ENCODE measurements at regions not wholly inside any gene's neighbourhood (a gene's known extent, or its start where the extent isn't known, plus 50 kb on each side); places are given as distances from the start of the nearest gene placed in this dataset.

- H3K36me3 ChIP-seq (ENCODE audit: insufficient read depth, low read length) = no peaks in the 10 kb centered on the region
- H4K20me1 ChIP-seq (ENCODE audit: insufficient read depth, low read length) = no peaks in the 10 kb centered on the region
- no peaks in the 10 kb centered on the region for H3K79me2 ChIP-seq (ENCODE audit: insufficient read depth, low read length)
- no peaks in the 10 kb centered on the region for H3K9me3 ChIP-seq (ENCODE audit: insufficient read depth, low read length, severe bottlenecking)
- no peak for TF ChIP-seq CTCF (IDR thresholded peaks at IDR 0.05; ENCODE audit: borderline replicate concordance, extremely low read depth, low read length, poor library complexity, severe bottlenecking)
- TF ChIP-seq EZH2 (IDR thresholded peaks at IDR 0.05; ENCODE audit: borderline replicate concordance, low read depth, low read length, severe bottlenecking) = no peak
- no peak overlapping the region for H3K4me3 ChIP-seq (ENCODE audit: low read depth in 1 of 2, low read length in 2 of 2)
- no peak overlapping the region for H2AFZ ChIP-seq (ENCODE audit: low read depth, low read length)
- H3K9ac ChIP-seq (ENCODE audit: low read depth, low read length) = no peak overlapping the region
- ATAC-seq (ENCODE audit: insufficient read depth, low read depth) = no peak
- no peaks in the 10 kb centered on the region for H3K4me1 ChIP-seq (ENCODE audit: insufficient read depth, low read length)
- no peak overlapping the region for H3K27ac ChIP-seq (ENCODE audit: low read length)
- H3K27me3 ChIP-seq (ENCODE audit: insufficient read depth, low read length, poor library complexity) = no peaks in the 10 kb centered on the region
- no peak overlapping the region for H3K4me2 ChIP-seq (ENCODE audit: insufficient read depth, low read length)
- DNase-seq = no peak
Measured at GRCh38 chr6:53982366-53983050, 128.7 kb upstream of the MLIP start.

- no peak overlapping the region for H3K4me3 ChIP-seq (ENCODE audit: low read depth in 1 of 2, low read length in 2 of 2)
- no peak overlapping the region for H3K27ac ChIP-seq (ENCODE audit: low read length)
- no peaks in the 10 kb centered on the region for H3K9me3 ChIP-seq (ENCODE audit: insufficient read depth, low read length, severe bottlenecking)
- no peak overlapping the region for H3K4me2 ChIP-seq (ENCODE audit: insufficient read depth, low read length)
- TF ChIP-seq EZH2 (IDR thresholded peaks at IDR 0.05; ENCODE audit: borderline replicate concordance, low read depth, low read length, severe bottlenecking) = no peak
- no peak for TF ChIP-seq CTCF (IDR thresholded peaks at IDR 0.05; ENCODE audit: borderline replicate concordance, extremely low read depth, low read length, poor library complexity, severe bottlenecking)
- no peaks in the 10 kb centered on the region for H3K36me3 ChIP-seq (ENCODE audit: insufficient read depth, low read length)
- H2AFZ ChIP-seq (ENCODE audit: low read depth, low read length) = no peak overlapping the region
- no peaks in the 10 kb centered on the region for H3K27me3 ChIP-seq (ENCODE audit: insufficient read depth, low read length, poor library complexity)
- DNase-seq (no peak), ATAC-seq (ENCODE audit: insufficient read depth, low read depth) (no peak)
- H3K9ac ChIP-seq (ENCODE audit: low read depth, low read length) = no peak overlapping the region
- H3K4me1 ChIP-seq (ENCODE audit: insufficient read depth, low read length) = no peaks in the 10 kb centered on the region
- no peaks in the 10 kb centered on the region for H3K79me2 ChIP-seq (ENCODE audit: insufficient read depth, low read length)
- H4K20me1 ChIP-seq (ENCODE audit: insufficient read depth, low read length) = no peaks in the 10 kb centered on the region
Measured at GRCh38 chr6:53983301-53983700, 127.9 kb upstream of the MLIP start.

GRCh38 chr6:53984163-53984562, 127.1 kb upstream of the MLIP start:
- H3K79me2 ChIP-seq (ENCODE audit: insufficient read depth, low read length) = no peaks in the 10 kb centered on the region
- no peak for DNase-seq
- H4K20me1 ChIP-seq (ENCODE audit: insufficient read depth, low read length) = no peaks in the 10 kb centered on the region
- H3K9ac ChIP-seq (ENCODE audit: low read depth, low read length) = no peak overlapping the region
- no peak overlapping the region for H3K4me2 ChIP-seq (ENCODE audit: insufficient read depth, low read length)
- no peaks in the 10 kb centered on the region for H3K36me3 ChIP-seq (ENCODE audit: insufficient read depth, low read length)
- H3K27ac ChIP-seq (ENCODE audit: low read length) = no peak overlapping the region
- no peaks in the 10 kb centered on the region for H3K27me3 ChIP-seq (ENCODE audit: insufficient read depth, low read length, poor library complexity)
- no peak overlapping the region for H2AFZ ChIP-seq (ENCODE audit: low read depth, low read length)
- no peaks in the 10 kb centered on the region for H3K9me3 ChIP-seq (ENCODE audit: insufficient read depth, low read length, severe bottlenecking)
- no peak for ATAC-seq (ENCODE audit: insufficient read depth, low read depth)
- TF ChIP-seq CTCF (IDR thresholded peaks at IDR 0.05; ENCODE audit: borderline replicate concordance, extremely low read depth, low read length, poor library complexity, severe bottlenecking) (no peak), EZH2 (IDR thresholded peaks at IDR 0.05; ENCODE audit: borderline replicate concordance, low read depth, low read length, severe bottlenecking) (no peak)
- H3K4me3 ChIP-seq (ENCODE audit: low read depth in 1 of 2, low read length in 2 of 2) = no peak overlapping the region
- H3K4me1 ChIP-seq (ENCODE audit: insufficient read depth, low read length) = no peaks in the 10 kb centered on the region

All from DND-41 (cell line).